SU-DHL-6 (cell line): ENCODE measurements at regions not wholly inside any gene's neighbourhood (a gene's known extent, or its start where the extent isn't known, plus 50 kb on each side); places are given as distances from the start of the nearest gene placed in this dataset.

Source experiments
- H2AFZ ChIP-seq: fragments of 200-600 bp; sonication (generic); 2 replicates; pipeline ENCODE4 v1.6.1; 2014; ENCODE audit warnings: low read depth, mild to moderate bottlenecking, moderate library complexity, mixed read lengths, antibody characterized with exemption, low read length; ENCODE audit not compliant: severe bottlenecking
- H3F3A ChIP-seq: fragments of 200-600 bp; shearing (Covaris generic); 2 replicates; pipeline ENCODE4 v1.6.0; 2016; ENCODE audit warnings: antibody characterized with exemption, mild to moderate bottlenecking; ENCODE audit not compliant: insufficient read depth
- H3K27ac ChIP-seq: fragments of 200-600 bp; sonication (generic); 2 replicates; pipeline ENCODE4 v1.5.1; 2016; ENCODE audit warnings: low read depth, mild to moderate bottlenecking, low read length, moderate library complexity, mixed read lengths
- H3K27me3 ChIP-seq: fragments of 200-600 bp; sonication (generic), shearing (Covaris generic); 2 replicates; pipeline ENCODE4 v1.6.0; 2014; ENCODE audit warnings: mild to moderate bottlenecking, low read length
- H3K36me3 ChIP-seq: fragments of 200-600 bp; sonication (generic); 2 replicates; pipeline ENCODE4 v1.6.1; 2014; ENCODE audit warnings: mild to moderate bottlenecking, low read length, mixed read lengths
- H3K4me2 ChIP-seq: fragments of 300-600, 200-600 bp; shearing (Covaris generic), sonication (generic); 2 replicates; pipeline ENCODE4 v1.6.0; 2014; ENCODE audit warnings: low read length, low read depth, mild to moderate bottlenecking; ENCODE audit not compliant: poor library complexity, severe bottlenecking
- H3K4me3 ChIP-seq: fragments of 200-600 bp; sonication (generic); 2 replicates; pipeline ENCODE4 v1.5.1; 2014; ENCODE audit warnings: antibody characterized with exemption, low read length, mild to moderate bottlenecking, mixed read lengths; ENCODE audit not compliant: insufficient read depth, poor library complexity, severe bottlenecking
- H3K79me2 ChIP-seq: fragments of 200-600 bp; sonication (generic); 2 replicates; pipeline ENCODE4 v1.6.1; 2014; ENCODE audit warnings: mild to moderate bottlenecking, low read length, moderate library complexity; ENCODE audit not compliant: insufficient read depth
- H3K9ac ChIP-seq: fragments of 200-600 bp; sonication (generic); 2 replicates; pipeline ENCODE4 v1.7.0; 2014; ENCODE audit warnings: mild to moderate bottlenecking, low read length
- H3K9me2 ChIP-seq: fragments of 200-600 bp; sonication (generic); replicated peaks from 2 replicates; pipeline ENCODE4 v1.6.1; 2014; ENCODE audit warnings: low read length; ENCODE audit not compliant: insufficient read depth
- H3K9me3 ChIP-seq: fragments of 200-600 bp; sonication (generic); 2 replicates; pipeline ENCODE4 v1.6.1; 2014; ENCODE audit warnings: low read length, mixed read lengths; ENCODE audit not compliant: insufficient read depth
- H4K20me1 ChIP-seq: fragments of 200-600 bp; sonication (generic); 2 replicates; pipeline ENCODE4 v1.6.1; 2014; ENCODE audit warnings: low read depth, mild to moderate bottlenecking, antibody characterized with exemption, low read length, moderate library complexity, mixed read lengths
- CTCF ChIP-seq: fragments of 200-600 bp; sonication (generic); IDR thresholded peaks from one replicate; pipeline ENCODE4 v1.5.1; 2017; ENCODE audit warnings: antibody characterized with exemption, mild to moderate bottlenecking, low read length, moderate library complexity; ENCODE audit not compliant: insufficient read depth, poor library complexity, severe bottlenecking
- EZH2phosphoT487 ChIP-seq: fragments of 200-600 bp; sonication (generic), shearing (Covaris generic); conservative IDR thresholded peaks from 2 replicates; pipeline ENCODE4 v1.6.1; 2018; ENCODE audit warnings: mild to moderate bottlenecking, antibody characterized with exemption, low read length, moderate library complexity, mixed read lengths

GRCh38 chr21:24188506-24188905, 1418.8 kb downstream of the MRPL39 start:
- Histone ChIP-seq H3K4me3 (no peak overlapping the region), H3F3A (no peaks in the 10 kb centered on the region), H3K4me2 (no peak overlapping the region), H3K9me2 (no peaks in the 10 kb centered on the region), H3K9me3 (no peaks in the 10 kb centered on the region), H2AFZ (peak overlapping the region; percentile 14), H3K27me3 (no peaks in the 10 kb centered on the region), H4K20me1 (no peaks in the 10 kb centered on the region), H3K36me3 (no peaks in the 10 kb centered on the region), H3K79me2 (no peaks in the 10 kb centered on the region), H3K27ac (no peak overlapping the region), H3K9ac (no peak overlapping the region)
- TF ChIP-seq EZH2phosphoT487 (no peak), CTCF (no peak)

- Histone ChIP-seq H3F3A (no peaks in the 10 kb centered on the region), H3K9me2 (no peaks in the 10 kb centered on the region), H3K27ac (no peak overlapping the region), H4K20me1 (no peaks in the 10 kb centered on the region), H3K27me3 (no peaks in the 10 kb centered on the region), H3K9ac (no peak overlapping the region), H2AFZ (no peak overlapping the region), H3K36me3 (no peaks in the 10 kb centered on the region), H3K79me2 (no peaks in the 10 kb centered on the region), H3K4me2 (no peak overlapping the region), H3K4me3 (no peak overlapping the region), H3K9me3 (peaks cover 11% of the 10 kb centered on the region; the same call in 1 of the 2 replicates)
- TF ChIP-seq EZH2phosphoT487 (no peak), CTCF (no peak)
These were observed 1424.2 kb downstream of the MRPL39 start for GRCh38 chr21:24183077-24183476.

DNA sequence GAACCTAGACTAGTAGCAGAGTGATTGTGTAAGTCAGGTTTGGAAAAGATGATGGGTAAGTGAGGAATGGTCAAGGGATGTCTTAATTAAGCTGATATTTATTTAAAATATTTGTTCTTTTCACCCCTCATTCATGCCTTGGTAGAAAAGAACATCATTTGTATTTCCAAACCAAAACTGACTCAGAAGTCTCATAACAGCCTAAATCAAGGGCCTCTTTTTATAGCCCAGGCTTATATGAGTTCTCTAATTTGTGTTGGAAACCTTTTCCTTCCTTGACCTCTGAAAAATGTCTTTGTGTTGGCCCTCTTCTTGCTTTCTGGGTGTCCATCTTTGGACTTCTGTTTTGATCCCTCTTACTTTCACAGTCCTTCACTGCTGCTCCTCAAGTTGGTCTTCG, 1428.2 kb downstream of the MRPL39 start:
- Histone ChIP-seq H2AFZ (no peak overlapping the region), H3F3A (no peaks in the 10 kb centered on the region), H3K79me2 (no peaks in the 10 kb centered on the region), H3K27ac (no peak overlapping the region), H3K27me3 (no peaks in the 10 kb centered on the region), H3K9me2 (no peaks in the 10 kb centered on the region), H3K4me3 (no peak overlapping the region), H3K9me3 (peaks cover 13% of the 10 kb centered on the region; the same call in 1 of the 2 replicates), H3K9ac (no peak overlapping the region), H3K4me2 (no peak overlapping the region), H3K36me3 (no peaks in the 10 kb centered on the region), H4K20me1 (no peaks in the 10 kb centered on the region)
- TF ChIP-seq EZH2phosphoT487 (no peak), CTCF (no peak)
